C1 segment of cervical spinal cord (tissue), 14 donors: ENCODE measurements at regions not wholly inside any gene's neighbourhood (a gene's known extent, or its start where the extent isn't known, plus 50 kb on each side); places are given as distances from the start of the nearest gene placed in this dataset.

Experiments used
- DNase-seq, 14 donors: peaks; one replicate each; lab custom pipeline; 2025; lab: John Stamatoyannopoulos, UW

- no peak for DNase-seq
Observed at GRCh38 chr16:79267781-79268180, 332.8 kb downstream of the MAF start.

- no peak for DNase-seq
Observed at GRCh38 chr16:79267146-79267545, 333.4 kb downstream of the MAF start.

DNA sequence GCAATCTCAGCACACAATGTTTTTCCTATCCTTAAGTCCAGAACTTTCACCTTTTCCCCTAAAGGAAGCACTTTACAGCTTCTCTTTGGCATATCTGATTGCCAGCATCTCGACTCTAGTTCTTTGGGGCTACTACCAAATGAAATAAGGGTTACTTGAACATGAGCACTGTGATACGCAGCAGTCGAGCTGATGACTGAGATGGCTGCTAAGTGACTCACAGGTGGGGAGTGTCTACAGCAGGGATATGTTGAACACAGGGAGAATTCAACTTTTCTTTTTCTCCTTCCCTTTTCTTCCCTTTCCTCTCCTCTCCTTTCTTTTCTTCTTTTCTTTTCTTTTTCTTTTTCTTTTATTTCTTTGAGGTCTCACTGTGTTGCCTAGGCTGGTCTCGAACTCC lies 334.8 kb downstream of the MAF start:
- DNase-seq = no peak

DNA sequence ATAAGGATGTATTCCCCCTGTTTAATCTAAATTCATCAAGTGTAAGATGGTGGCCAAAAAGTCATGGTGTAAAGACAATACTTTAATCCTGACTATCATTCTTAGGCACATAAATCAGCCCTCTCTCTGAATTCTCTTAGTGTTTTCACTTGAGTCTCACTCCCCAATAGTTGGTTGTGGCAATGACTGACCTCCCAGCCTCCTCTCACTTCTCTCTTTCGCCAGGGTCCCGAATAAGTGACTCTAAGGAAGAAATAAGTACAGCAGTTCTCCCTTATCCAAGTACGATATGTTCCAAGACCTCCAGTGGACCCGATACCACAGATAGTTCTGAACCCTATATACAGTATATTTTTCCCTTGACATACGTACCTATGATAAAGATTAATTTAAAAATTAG lies 335.3 kb downstream of the MAF start:
- no peak for DNase-seq

DNA sequence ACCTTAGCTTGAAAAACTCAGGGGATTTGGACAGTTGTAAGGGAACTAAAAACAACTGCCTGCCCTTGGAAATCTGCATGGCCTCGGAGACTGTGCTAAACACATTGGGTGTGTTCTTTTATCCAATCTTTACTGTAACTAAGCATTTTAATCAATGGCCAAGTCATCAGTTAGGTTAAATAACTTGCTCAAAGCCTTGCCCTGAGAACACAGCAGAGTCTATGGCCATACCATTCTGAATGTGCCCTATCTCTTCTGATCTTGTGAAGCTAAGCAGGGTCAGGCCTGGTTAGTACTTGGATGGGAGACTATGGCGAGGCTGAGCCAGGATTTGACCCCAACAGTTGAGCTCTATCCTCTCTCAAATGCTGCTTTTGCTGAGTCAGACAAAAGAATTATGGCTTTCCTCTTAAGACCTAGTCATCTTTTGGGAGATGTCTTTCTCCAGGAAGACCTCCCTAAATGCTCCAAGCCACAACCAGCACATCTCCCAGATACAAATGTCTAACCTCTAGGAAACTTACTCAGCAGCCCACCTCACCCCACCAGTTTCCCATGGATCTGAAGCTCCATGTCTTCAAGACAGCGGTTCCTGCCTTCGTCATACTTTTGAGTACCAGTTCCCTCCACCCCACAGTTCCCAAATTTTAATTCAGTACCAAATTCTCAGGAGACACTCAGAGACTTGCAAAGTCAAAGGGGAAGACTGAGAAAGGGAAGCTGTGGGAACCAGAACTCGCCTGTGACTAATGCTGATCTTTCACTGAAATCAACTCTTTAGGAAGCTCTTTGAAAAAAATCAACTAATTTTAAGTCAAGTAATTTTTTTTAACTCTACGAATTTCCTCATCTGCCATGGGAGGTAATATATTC lies 336.1 kb downstream of the MAF start:
- no peak for DNase-seq

- DNase-seq = no peak
Observed at GRCh38 chr16:79263425-79263824, 337.1 kb downstream of the MAF start.
